A673 (cell line): ENCODE measurements at regions not wholly inside any gene's neighbourhood (a gene's known extent, or its start where the extent isn't known, plus 50 kb on each side); places are given as distances from the start of the nearest gene placed in this dataset.

ENCODE experiments used
- CTCF ChIP-seq: fragments of 300-800, 200-600 bp; sonication (generic); conservative IDR thresholded peaks from 2 replicates; pipeline ENCODE4 v1.5.1; 2017; ENCODE audit warnings: low read depth, mild to moderate bottlenecking, antibody characterized with exemption, low read length, moderate library complexity, mixed read lengths
- EZH2 ChIP-seq: fragments of 200-600 bp; sonication (generic); IDR thresholded peaks from 2 replicates; pipeline ENCODE4 v1.6.1; 2017; ENCODE audit warnings: borderline replicate concordance, low read depth, mild to moderate bottlenecking, mixed read lengths, antibody characterized with exemption, low read length; ENCODE audit not compliant: poor library complexity, severe bottlenecking

- TF ChIP-seq CTCF (no peak), EZH2 (no peak)
These were observed 63.8 kb upstream of the UST start for GRCh38 chr6:148682990-148683389.
